AG09309 (cell line): ENCODE measurements at regions not wholly inside any gene's neighbourhood (a gene's known extent, or its start where the extent isn't known, plus 50 kb on each side); places are given as distances from the start of the nearest gene placed in this dataset.

ENCODE experiments used
- DNase-seq: peaks from one replicate; pipeline ENCODE4 v3.0.0-alpha.2; 2010; ENCODE audit warnings: low read depth
- H3K4me3 ChIP-seq: 2 replicates; pipeline ENCODE4 v1.5.1; 2011; ENCODE audit warnings: mild to moderate bottlenecking, low read depth, low read length, moderate library complexity; ENCODE audit not compliant: control insufficient read depth
- TF ChIP-seq, protein P1 (sequence below): IDR thresholded peaks from 2 replicates; pipeline ENCODE4 v1.5.1; 2011; ENCODE audit warnings: mild to moderate bottlenecking, low read depth, low read length, inconsistent platforms; ENCODE audit not compliant: insufficient read depth, control insufficient read depth; ENCODE audit errors: missing control alignments

- H3K4me3 ChIP-seq = no peak overlapping the region
- no peak for DNase-seq
- TF ChIP-seq, protein P1, sequence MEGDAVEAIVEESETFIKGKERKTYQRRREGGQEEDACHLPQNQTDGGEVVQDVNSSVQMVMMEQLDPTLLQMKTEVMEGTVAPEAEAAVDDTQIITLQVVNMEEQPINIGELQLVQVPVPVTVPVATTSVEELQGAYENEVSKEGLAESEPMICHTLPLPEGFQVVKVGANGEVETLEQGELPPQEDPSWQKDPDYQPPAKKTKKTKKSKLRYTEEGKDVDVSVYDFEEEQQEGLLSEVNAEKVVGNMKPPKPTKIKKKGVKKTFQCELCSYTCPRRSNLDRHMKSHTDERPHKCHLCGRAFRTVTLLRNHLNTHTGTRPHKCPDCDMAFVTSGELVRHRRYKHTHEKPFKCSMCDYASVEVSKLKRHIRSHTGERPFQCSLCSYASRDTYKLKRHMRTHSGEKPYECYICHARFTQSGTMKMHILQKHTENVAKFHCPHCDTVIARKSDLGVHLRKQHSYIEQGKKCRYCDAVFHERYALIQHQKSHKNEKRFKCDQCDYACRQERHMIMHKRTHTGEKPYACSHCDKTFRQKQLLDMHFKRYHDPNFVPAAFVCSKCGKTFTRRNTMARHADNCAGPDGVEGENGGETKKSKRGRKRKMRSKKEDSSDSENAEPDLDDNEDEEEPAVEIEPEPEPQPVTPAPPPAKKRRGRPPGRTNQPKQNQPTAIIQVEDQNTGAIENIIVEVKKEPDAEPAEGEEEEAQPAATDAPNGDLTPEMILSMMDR = no peak
Measured at GRCh38 chr14:65164825-65165135, 62.5 kb upstream of the MAX start.

DNA sequence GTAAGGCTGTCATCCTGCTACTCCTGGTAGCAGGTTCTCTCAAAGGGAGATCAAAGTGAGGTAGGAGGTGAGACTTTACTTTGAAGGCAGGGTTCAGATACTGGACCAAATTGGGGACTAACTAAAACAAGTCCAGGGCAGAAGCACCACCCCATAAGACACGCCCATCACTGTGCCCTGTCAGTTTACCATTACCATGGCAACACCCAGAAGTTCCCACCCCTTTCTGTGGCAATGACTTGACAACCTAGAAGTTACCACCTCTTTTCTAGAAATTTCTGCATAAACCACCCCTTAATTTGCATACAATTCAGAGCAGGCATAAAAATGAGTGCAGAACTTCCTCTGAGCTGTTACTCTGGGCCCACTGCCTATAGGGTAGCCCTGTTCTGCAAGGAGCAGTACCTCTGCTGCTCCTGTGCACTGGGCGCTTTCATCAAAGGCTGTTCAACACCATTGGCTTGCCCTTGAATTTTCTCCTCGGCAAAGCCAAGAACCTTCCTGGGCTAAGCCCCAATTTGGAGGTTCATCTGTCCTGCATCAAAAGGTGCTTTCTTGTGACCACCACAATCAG is 64.8 kb upstream of the MAX start:
- TF ChIP-seq, protein P1 = no peak
- DNase-seq = no peak
- no peak overlapping the region for H3K4me3 ChIP-seq

DNA sequence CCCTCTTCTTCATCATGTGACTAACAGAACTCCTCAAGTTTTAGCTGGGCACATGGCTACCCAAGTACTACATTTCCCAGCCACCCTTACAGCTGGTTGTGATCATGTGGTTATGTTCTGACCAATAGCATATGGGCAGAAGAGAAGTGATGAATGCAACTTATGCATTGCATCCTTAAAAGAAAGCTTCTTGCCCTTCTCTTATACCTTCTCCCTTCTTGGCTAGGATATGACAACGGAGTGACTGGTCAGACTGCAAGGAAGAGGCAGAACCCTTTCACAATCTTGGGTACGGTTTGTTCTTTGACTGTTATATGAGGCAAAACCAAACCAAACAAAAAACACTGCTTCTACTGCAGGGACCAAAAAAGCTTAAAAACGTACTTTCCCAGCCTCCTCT is 66.5 kb upstream of the MAX start:
- DNase-seq = no peak
- no peak overlapping the region for H3K4me3 ChIP-seq
- TF ChIP-seq, protein P1 = no peak

- H3K4me3 ChIP-seq = no peak overlapping the region
- DNase-seq = peak; percentile 46
- TF ChIP-seq, protein P1 = no peak
Measured at GRCh38 chr14:65169351-65169750, 67.0 kb upstream of the MAX start.

DNA sequence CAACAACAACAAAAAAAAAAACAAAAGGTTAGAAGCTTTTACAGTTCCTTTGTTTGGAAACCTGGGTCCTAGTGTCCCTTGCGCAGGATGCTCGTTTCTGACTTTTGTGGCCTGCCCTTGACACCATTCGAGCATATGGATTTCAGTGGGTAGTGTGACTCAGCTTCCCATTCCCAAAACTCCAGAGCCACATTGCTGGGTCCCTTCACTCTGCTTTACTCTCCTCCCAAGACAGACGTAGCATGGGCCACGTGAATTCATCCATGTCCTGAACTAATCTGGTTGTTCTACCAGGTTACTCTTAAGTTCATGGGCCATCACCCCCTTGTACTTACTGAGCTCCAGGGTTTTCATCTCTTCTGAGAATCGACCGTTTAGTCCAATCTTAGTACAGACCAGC is 68.0 kb upstream of the MAX start:
- DNase-seq = no peak
- H3K4me3 ChIP-seq = no peak overlapping the region; the same call in 1 of the 2 replicates
- TF ChIP-seq, protein P1 = no peak

DNA sequence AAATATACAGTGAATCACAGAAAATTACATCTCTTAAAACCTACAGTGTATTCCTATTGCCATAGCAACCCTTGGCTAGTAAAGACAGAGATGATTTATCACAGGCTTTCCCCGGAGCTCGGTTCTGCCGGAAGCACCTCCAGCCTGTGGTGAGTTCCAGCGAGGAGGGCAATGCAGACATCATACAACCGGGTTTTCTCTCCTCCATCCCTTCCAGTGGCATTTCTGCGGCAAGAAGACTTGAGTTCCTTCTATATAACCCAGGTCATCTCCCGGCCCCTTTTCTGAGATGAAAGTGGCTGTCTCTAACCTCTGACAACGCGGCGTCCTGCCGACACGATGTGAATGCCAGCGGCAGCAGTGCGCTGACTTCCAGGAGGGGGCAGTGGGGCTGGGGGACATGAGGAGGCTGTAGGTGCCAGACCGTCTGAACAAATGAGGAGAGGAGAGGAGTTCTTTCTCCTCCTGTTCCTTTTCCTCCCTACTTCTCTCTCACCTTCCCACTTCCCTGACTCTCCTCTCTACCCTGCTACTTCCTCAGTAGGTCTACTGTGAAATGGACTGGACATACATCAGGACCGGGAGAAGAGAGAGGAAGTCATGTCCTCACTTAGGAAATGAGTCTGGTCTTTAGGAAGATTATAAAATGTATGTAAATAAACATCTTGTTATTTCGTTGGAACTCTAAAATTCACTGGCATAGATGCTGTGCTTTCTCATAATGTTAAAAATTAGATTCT is 68.6 kb upstream of the MAX start:
- peak; percentile 72 for DNase-seq
- H3K4me3 ChIP-seq = peak overlapping the region; percentile 21
- TF ChIP-seq, protein P1 = peak; percentile 63
